ENCODE measurements at regions not wholly inside any gene's neighbourhood (a gene's known extent, or its start where the extent isn't known, plus 50 kb on each side); places are given as distances from the start of the nearest gene placed in this dataset.
A peak's percentile ranks its signal among the peaks of the same experiment; 100 is the strongest.

GRCh38 chr14:83300476-83301064, 1766.9 kb upstream of the SEL1L start:
- Mint-ChIP-seq H3K36me3 (ENCODE audit: low read depth) (no peaks in the 10 kb centered on the region), H3K4me1 (peaks cover 17% of the 10 kb centered on the region), H3K9me3 (no peaks in the 10 kb centered on the region), H3K27ac (peak overlapping the region; percentile 21 to 63 (median 39)), H3K4me3 (no peak overlapping the region), H3K27me3 (ENCODE audit: low read depth) (no peaks in the 10 kb centered on the region)
- peak; percentile 91 to 95 (median 94) for TF ChIP-seq CTCF (IDR thresholded peaks at IDR 0.05; ENCODE audit: unreplicated experiment in 3 of 3)

GRCh38 chr14:83301791-83302190, 1768.1 kb upstream of the SEL1L start:
- H3K27ac Mint-ChIP-seq, result no peak overlapping the region
- H3K9me3 Mint-ChIP-seq, result no peaks in the 10 kb centered on the region
- peaks cover 17% of the 10 kb centered on the region for H3K4me1 Mint-ChIP-seq
- H3K36me3 Mint-ChIP-seq (ENCODE audit: low read depth), result no peaks in the 10 kb centered on the region
- no peaks in the 10 kb centered on the region for H3K27me3 Mint-ChIP-seq (ENCODE audit: low read depth)
- H3K4me3 Mint-ChIP-seq, result no peak overlapping the region
- no peak for TF ChIP-seq CTCF (IDR thresholded peaks at IDR 0.05; ENCODE audit: unreplicated experiment in 3 of 3)

GRCh38 chr14:83309211-83309610, 1775.6 kb upstream of the SEL1L start:
- Mint-ChIP-seq H3K27ac (no peak overlapping the region), H3K4me1 (no peaks in the 10 kb centered on the region), H3K4me3 (no peak overlapping the region), H3K27me3 (ENCODE audit: low read depth) (peaks cover 7% of the 10 kb centered on the region), H3K36me3 (ENCODE audit: low read depth) (no peaks in the 10 kb centered on the region), H3K9me3 (peaks cover 20% of the 10 kb centered on the region)
- no peak for TF ChIP-seq CTCF (IDR thresholded peaks at IDR 0.05; ENCODE audit: unreplicated experiment in 3 of 3)

- no peak for TF ChIP-seq CTCF (IDR thresholded peaks at IDR 0.05; ENCODE audit: unreplicated experiment in 3 of 3)
- H3K9me3 Mint-ChIP-seq, result peaks cover 21% of the 10 kb centered on the region
- H3K4me1 Mint-ChIP-seq, result no peaks in the 10 kb centered on the region
- H3K36me3 Mint-ChIP-seq (ENCODE audit: low read depth), result no peaks in the 10 kb centered on the region
- H3K27me3 Mint-ChIP-seq (ENCODE audit: low read depth), result peaks cover 7% of the 10 kb centered on the region
- no peak overlapping the region for H3K4me3 Mint-ChIP-seq
- H3K27ac Mint-ChIP-seq, result no peak overlapping the region
Observed at GRCh38 chr14:83309833-83310232, 1776.2 kb upstream of the SEL1L start.

GRCh38 chr14:83312511-83312910, 1778.9 kb upstream of the SEL1L start:
- peaks cover 3% of the 10 kb centered on the region for H3K27me3 Mint-ChIP-seq (ENCODE audit: low read depth)
- H3K4me1 Mint-ChIP-seq, result no peaks in the 10 kb centered on the region
- TF ChIP-seq CTCF (IDR thresholded peaks at IDR 0.05; ENCODE audit: unreplicated experiment in 3 of 3), result no peak
- H3K4me3 Mint-ChIP-seq, result no peak overlapping the region
- H3K36me3 Mint-ChIP-seq (ENCODE audit: low read depth), result no peaks in the 10 kb centered on the region
- peaks cover 26% of the 10 kb centered on the region for H3K9me3 Mint-ChIP-seq
- H3K27ac Mint-ChIP-seq, result no peak overlapping the region

- Mint-ChIP-seq H3K4me3 (no peak overlapping the region), H3K4me1 (no peaks in the 10 kb centered on the region), H3K9me3 (peaks cover 11% of the 10 kb centered on the region), H3K36me3 (ENCODE audit: low read depth) (no peaks in the 10 kb centered on the region), H3K27me3 (ENCODE audit: low read depth) (no peaks in the 10 kb centered on the region), H3K27ac (no peak overlapping the region)
- TF ChIP-seq CTCF (IDR thresholded peaks at IDR 0.05; ENCODE audit: unreplicated experiment in 3 of 3), result no peak
Observed at GRCh38 chr14:83314764-83315163, 1781.1 kb upstream of the SEL1L start.
